ENCODE measurements at regions not wholly inside any gene's neighbourhood (a gene's known extent, or its start where the extent isn't known, plus 50 kb on each side); places are given as distances from the start of the nearest gene placed in this dataset.

DNA sequence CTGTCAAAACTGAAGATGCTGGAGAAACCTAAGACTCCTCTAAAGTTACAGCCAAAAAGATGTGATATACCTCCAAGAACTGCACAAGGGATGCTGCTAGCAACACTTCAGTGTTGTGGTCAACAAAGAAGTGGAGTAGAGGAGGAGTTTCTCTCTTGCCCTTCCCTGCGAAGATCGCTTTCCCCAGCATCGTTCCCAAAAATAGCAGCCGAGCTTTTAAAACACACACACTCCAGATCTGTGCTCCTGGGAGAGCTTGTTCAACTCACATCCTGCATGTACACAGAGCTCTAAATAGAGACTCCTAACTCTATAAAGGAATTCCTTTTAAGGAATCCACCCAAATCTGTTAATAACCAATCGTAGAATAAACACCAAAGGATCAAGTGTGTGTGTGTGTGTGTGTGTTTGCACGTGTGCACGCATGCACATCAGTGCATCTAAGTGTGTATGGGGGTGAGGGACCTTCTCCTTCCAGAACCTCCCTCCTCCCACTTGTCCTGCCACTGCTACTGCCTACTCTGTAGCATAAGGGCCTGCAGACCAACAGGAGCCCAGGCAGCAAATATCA is 58.5 kb downstream of the PSMG1 start:
- DNase-seq: no peak

DNA sequence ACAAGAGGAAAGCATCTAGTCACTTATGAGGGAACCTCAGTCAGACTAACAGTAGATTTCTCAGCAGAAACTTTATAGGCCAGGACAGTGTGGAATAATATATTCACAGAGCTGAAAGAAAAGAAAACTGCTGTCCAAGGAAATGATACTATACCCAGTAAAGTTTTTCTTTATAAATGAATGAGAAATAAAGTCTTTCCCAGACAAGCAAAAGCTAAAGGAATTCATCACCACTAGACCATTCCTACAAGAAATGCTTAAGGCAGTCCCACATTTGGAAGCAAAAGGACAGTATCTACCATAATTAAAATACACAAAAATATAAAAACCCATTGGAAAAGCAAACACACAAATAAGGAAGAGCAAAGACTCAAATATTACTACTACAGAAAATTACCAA is 59.9 kb downstream of the PSMG1 start:
- DNase-seq: no peak

DNA sequence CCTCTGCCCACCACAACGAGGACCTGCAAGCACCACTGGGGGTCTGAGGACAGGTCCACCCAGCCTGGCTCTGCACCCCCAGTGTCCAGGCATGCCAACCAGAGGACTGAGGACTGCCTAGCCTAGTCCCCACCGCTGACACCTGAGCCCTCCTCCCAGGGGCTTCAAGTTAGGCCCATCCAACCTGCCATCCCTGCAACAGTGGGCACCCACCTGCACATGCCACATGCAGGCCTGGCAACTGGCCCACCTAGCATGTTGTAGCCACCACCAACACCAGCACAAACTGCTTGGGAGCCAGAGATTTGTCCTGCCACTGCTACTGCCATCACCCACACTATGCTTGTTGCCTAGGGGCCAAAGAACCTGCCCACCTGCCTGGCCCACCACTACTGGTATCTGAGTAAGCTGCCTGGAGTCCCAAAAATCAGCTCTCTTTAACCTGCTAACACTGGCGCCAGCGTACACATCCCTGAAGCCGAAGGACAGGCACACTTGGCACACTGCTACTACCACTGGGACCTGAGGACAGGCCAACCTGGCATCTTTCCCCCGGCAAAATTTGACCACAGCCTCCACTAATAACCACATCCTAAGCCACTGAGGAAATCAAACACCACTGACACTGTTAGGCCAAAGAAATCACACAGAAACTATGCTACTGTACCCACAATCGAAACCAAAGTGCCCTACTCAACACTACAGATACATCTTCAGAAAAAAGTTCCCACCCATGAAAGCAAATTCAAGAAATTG is 61.5 kb downstream of the PSMG1 start:
- DNase-seq: no peak

DNA sequence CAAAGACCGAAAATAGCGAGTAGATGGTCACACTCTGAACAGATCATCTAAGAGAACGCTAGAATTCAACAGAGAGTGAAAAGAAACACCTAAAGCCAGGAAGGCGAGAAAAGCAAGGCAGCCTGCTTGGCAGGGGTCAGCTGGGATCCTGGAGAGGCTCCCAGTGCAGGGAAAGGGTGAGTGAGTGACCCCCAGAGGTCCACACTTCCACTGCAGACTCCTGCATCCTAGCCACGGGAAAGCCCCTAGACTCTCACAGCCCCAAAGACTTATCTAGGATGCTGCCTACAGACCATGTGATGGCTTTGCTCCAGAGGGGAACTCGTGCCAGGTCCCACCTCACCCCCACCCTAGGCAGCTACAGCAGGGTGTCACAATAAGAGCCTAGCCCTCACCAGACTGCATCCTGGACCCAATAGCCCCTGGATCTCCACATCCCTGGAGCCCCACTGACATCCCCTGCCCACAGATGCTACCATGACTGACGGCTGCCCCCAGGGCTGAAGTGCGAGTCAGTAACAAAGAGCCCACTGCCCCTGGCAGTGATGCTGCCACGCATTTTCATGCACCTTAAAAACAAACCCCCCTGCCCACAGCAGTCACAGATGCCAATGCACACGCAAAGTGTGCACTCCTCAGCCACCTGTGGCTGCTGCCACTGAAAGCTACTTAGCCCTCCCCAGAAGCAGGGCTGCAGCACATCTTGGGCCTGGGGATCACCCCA is 62.2 kb downstream of the PSMG1 start:
- DNase-seq: no peak

DNA sequence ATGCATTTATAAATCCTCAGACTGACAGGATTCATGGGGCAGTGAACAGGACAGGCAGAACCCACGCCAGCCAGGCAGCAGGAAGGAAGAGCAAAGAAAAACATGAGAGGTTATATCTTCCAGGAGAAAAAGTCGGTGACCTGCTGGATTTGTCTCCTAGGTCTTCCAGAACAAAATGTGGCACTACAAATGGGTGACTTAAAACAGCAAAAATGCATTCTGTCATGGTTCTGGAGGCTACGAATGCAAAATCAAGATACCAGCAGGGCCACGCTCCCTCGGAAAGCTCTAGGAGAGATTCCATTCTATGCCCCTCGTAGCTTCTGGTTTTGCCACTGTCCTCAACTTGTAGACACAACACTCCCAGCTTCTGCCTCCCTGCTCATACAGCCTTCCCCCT is 63.4 kb downstream of the PSMG1 start:
- DNase-seq: no peak

DNA sequence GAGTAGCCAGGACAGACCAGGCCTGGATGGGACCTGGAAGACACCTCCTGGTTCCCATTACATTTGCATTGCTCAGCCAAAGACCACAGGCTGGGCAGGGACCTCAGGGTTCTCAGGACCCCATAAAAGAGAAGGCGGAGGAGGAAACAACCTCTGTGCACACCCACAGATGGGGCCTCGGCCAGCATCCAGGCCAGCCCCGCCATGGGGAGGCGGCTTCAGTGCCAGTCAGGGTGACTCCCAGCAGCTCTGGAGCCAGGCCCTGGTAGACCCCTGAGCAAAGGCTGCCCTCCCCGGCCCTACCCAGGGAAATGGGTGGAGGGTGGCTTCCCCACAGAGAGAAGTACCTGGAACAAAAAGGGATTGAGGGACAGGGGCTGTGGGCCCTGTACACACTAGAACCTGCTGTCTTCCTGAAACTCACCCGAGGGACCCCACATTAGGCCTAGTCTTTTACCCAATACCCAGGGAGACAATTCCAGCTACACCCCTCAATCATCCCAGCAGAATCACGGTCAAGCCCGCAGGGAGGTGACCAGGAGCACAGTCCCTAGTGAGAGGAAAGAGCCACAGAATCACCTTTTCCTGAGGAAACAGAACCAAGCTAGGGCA is 64.5 kb downstream of the PSMG1 start:
- no peak for DNase-seq

DNA sequence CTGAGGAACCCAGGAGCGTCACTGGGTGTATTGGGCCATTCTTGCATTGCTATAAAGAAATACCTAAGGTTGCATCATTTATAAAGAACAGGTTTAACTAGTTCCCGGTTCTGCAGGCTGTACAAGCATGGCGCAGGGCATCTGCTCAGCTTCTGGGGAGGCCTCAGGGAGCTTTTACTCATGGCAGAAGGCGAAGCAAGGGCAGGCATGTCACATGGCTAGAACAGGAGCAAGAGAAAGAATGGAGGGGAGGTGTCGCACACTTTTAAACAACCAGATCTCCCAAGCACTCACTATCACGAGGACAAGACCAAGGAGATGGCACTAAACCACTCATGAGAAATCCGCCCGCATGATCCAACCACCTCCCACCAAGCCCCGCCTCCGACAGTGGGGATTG is 65.2 kb downstream of the PSMG1 start:
- DNase-seq: no peak

DNA sequence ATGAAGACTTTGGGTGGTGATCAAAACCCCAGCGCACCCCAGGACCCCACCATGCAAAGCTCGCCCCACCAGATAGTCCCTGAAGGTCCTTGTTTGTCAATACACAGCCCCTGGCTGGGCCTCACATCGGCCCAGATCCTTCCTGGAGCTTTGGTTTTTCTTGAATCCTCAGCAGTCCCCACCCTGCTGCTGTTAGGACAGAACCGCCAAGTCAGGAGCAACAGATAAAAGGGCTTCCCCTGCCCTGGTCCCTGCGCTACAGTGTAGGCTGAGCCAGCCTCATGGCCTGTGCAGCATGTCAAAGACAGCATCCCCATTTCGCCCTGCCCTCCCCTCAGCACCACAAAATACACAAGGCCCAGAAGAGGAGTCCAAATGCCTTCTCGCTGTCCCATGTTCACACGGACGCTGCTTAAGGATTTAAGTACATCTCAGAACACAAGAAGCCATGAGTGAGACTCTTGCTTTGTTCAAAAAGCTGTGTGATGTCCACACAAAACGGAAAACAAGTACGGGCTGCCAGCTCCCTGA is 65.7 kb downstream of the PSMG1 start:
- no peak for DNase-seq

DNA sequence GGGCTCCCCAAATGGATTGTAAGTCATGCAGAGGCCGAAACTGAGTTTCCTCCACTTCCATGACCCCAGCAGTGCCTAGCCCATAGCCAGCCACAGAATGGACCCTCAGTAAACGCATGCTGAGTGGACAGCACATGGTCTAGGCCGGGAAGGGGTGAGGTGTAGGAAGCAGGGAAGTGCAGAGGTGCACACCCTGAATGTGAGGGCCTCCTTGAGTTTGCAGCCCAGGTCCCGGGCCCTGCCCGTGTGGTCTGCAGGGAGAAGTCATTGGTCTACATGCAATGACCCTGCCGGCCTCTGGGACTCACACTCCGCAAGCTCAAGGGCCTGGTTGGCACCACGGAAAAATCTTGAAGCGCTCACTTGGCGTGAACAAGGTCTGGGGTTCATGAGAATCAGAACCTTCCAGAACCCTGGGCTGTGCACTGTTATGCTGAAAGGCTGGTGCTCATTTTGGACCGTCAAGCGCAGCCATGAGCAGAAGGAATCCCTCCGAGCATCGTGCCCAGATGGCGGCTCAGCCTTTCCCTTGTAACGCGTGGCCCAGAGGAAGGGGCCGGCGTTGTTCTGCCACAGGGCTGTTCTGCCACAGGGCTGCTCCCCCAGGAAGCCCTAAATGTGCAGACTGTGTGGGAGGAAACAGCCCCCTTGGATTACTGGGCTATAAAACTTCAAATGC is 66.4 kb downstream of the PSMG1 start:
- DNase-seq: no peak

DNA sequence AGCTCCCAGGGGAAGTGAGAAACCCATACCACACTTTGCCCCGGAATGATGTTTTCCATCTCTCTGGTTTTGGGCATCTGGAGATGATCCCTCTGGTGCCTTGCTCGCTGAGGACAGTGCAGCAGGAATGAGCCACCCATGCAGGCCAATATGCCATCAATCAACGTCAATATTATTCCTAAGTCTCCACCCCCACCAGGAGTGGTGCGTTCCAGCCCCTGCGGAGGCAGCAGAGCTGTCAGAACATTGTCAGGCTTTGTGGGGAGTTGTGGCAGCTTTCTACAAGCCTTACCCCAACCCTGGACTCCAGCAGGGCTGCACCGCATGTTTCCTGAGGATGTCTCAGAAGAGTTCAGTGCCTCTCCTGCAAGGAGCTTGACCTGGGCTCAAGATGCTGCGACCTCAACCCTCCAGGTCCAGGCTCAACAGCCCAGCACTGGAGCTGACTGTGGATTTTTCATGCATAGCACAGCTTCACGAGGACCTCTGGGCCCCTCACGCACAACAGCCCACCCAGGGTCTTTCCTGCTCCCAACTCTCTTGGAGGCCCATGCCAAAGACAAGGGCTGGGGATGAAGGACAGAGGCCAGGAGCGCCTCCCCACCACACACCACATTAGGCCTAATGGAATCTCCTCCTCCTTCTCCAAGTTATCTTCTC is 67.5 kb downstream of the PSMG1 start:
- DNase-seq: no peak

DNA sequence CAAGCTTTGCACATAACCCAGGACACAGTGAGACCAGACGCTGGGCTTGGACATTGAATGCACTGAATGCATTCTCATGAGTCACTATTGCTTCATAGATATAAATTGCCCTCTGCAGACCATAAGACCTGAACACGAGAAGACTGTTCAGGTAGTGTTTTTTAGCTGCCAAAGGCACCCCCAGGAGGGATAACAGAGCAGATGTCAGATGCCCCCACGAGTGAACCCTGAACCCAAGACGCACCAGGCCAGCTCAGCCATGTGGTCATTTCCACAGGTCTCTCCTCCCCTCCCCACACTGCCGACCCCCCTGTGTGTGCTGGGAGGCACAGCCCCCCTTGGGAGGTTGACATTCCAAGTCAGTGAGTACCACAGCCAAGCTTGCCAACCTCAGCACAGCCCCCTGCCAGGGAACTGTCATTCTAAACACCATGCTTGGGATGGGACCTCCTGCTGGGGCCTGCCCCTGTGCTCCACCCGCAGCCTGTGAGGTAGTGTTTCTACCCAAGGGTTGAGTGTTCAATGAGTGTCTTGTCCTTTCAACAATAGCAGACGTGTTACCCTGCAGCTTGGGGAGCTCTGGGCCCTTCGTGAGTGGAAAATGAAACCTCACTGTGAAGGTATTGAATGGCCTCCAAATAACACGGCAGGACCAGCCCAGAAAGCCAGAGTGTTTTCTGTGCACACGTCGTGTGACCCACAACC is 68.2 kb downstream of the PSMG1 start:
- DNase-seq: no peak

DNA sequence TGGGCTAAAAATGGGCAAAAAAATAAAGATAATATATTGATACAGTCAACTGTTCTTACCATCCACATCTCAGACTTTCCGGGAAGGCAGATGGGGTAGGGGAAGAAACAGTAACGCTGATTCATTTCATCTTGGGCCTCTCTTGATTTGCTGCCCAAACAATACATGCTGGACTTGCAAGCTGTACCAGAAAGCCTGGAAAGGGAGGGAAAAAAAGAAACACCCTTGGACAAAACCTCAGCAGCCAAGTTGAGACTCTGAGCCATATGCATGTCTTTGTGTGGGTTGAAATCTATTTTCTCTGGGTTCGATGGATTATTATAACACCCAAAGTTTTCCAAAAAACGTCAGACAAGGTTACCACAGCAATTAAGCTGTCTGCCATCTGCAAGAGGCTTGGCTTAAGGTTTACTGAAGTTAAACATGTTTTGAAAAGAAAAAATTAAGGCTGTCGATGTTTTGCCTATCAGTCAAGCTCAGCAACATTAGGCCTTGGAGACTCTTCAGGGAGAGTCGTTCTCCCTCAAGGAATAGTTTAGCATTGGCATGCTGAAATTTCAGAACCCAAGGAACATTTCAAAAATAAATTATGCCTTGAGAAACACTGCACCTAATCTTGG is 71.2 kb downstream of the PSMG1 start:
- DNase-seq: no peak

DNA sequence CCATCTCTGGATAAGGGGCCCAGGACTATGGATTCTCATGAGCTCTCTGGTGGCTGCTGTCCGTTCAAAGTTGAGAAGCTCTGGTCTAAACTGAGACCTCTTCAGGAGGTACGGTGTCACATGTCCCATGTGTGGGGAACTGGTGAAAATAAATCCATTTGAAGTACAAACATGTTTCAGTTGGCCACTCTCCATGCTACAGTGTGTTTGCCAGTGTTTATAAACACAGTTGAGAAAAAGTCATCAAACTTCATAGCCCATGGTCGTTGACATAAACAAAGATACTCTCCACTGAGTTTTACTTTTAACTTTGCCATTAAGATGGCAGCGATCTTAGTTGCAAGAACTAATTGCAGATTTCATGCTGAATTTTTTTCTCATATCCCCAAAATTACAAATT is 72.8 kb downstream of the PSMG1 start:
- DNase-seq: no peak

DNA sequence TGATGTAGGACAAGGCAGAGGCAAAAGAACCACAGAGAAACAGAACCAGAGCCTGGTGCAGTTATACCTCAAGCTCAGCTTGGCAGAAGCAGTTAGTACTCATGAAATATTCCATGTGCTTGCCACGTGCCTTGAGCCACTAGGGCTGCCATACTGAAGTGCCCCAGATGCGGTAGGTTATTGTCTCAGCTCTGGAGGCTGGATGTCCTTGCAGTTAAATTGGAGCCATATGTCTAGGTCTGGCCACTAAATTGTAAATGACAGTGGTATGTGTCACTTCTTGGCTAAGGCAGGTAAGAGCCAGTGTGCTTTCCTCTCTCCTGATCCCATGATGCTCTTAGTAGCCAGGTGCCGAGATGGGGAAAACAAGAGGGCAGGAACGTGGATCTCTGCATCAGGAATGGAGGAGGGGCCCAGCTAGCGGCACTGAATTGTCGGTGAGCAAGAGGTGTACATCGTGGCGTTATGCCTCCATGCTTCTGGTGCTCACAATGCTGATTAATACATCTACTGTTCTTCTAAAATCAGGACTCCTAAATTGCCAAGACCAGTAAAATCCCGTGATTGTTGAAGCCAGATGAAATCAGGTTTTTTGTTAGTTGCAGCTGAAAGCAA is 73.5 kb downstream of the PSMG1 start:
- DNase-seq: no peak

DNA sequence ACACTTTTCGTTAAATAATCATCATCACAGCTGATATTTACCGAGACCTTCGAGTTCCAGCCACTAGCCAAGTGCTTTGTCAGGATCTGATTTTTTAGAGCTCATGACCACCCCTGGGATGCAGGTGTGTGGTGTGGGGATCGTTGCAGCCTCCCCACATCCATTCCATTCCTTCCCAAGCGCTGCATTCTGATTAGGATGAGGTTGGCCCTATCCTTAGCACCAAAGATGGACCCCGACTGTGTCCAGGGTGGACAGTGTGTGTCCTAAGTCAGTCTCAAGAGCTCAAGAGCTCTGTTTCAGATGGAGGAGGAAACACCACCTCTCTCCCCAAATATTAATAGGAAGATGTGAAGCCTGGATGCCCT is 74.1 kb downstream of the PSMG1 start:
- DNase-seq: no peak

DNA sequence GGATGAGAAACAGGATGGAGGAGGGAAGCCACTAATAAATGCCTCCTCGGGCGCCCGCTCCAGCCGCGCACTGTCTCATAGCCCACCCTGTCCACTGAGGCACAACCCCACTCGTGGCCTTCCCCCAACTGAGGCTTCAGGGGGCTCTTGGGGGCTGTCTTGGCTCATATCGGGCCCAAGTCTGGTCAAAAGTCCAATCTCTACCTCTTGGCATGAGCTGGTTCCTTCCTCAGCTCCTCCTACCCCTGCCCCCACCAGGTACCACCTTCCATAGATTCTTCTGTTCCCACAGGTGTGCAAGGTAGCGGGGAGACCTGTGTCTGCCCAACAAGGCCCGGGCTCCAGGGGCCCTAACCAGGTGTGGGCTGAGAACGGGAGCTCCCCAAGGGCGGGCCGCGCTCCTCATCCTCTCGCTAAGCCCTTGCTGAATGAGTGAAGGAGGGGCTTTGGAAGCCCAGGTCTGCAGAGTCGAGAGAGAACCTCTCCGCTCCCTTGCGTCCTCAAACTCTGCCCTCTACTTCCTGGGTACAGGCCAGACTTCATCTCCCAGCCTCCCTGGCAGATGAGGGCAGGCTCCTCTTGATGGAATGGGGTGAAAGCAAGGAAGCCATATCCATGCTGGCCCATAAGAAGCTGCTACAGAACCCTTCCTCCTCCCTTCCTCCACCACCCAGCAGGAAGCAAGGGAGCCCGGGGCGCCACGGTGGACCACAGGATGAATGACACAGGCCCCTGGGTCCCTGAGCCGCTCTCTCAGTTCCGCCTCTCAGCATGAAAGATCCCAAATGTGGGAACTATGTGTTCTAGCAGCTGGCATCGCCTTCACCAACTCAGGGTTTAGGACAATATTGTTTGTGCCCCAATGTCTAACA is 74.7 kb downstream of the PSMG1 start:
- no peak for DNase-seq

DNA sequence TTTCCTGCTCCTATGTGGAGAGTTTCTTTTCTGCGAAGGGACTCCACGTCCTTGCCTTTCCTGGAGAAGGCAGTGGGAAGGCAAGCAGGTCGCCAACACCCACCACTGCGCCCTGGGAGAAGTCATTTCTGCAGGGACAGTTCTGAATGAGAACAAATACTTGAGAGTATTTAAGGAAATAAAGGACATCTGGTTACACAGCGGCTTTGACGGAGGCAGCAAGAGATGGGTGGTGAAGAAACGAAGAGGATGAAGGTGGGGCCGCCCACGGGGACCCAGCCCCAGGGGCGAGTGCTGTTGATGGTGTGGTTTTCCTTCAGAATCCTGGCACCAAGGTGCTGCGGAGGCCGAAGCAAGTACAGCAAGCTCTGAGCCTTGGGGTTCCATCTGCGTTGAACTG is 75.5 kb downstream of the PSMG1 start:
- DNase-seq: no peak

DNA sequence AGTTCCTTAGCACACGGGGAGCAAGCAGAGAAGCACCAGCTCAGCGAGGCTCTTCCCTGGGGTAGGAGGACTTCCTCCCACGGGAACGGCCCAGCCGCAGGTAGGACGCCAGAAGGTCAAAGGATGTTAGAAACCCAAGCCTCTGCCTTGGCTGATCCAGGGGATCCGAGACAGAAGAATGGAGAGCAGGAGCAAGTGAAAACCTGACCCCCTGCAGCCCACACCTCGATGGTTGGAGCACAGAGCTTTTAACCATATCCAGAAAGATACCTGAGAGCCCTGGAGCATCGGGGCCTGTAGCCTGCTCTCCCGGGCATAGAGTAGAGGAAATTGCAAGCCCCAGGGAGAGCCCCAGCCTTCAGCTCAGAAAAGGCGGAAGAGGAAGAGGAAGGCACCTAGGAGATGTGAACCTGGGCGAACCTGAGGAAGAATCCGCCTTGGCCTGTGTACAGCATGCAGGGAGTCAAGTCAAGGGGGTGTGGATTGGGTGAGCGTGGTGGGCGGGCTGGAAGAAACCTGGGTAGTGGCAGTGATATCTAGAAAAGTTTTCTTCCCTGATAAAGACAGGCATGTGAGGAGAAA is 76.3 kb downstream of the PSMG1 start:
- no peak for DNase-seq

DNA sequence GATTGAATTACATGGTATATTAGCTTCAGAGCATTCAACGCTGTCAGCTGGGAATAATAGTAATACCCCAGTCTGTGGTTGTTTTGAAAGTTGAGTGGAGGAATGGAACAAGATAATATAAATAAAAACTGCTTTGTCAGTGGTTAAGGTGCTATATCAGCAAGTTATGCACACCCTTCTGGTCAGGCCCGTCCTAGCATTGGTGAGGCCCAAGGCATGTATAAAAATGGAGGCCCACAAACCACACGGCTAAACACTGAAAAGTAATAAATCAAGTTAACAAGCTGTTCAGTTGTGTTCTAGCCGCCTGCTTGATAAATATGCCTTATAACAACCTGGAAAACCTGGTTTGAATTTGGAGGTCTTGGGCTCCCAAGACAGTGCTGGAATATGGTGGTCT is 77.4 kb downstream of the PSMG1 start:
- DNase-seq: no peak

DNA sequence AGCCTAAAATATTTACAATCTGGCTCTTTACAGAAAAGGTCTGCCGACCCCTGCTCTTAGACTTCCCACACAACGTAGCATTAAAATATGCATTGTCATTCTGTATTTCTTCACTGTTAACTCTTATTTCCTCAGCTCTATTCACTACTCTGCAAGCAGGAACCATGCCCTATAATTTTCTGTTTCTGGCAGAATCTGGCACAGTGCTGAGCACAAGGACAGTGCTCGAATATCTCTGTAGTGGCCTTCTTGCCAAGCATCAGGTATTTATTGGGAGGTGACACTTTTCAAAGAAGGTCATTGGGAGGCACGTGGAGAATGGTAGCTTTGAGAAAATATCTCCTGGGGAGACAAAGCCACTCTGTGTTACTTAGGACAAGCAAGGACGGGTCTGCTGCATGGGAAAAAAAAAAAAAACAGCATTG is 77.9 kb downstream of the PSMG1 start:
- no peak for DNase-seq

All from NCI-H774 (cell line).